GF-D8 (cell line): ENCODE measurements at regions not wholly inside any gene's neighbourhood (a gene's known extent, or its start where the extent isn't known, plus 50 kb on each side); places are given as distances from the start of the nearest gene placed in this dataset.

Experiments
- DNase-seq: peaks from one replicate; lab custom pipeline; 2025; lab: John Stamatoyannopoulos, UW

- DNase-seq = no peak
Observed at GRCh38 chr2:43107679-43108078, 118.7 kb downstream of the ZFP36L2 start.

- DNase-seq = peak; percentile 16
Observed at GRCh38 chr2:43106559-43107527, 119.6 kb downstream of the ZFP36L2 start.

- peak; percentile 74 for DNase-seq
Observed at GRCh38 chr2:43105586-43106558, 120.5 kb downstream of the ZFP36L2 start.

- no peak for DNase-seq
Observed at GRCh38 chr2:43104763-43105162, 121.6 kb downstream of the ZFP36L2 start.

- DNase-seq = no peak
Observed at GRCh38 chr2:43104106-43104505, 122.3 kb downstream of the ZFP36L2 start.

GRCh38 chr2:43103093-43103404 is 123.4 kb downstream of the ZFP36L2 start:
- no peak for DNase-seq

GRCh38 chr2:43102366-43103092 is 123.9 kb downstream of the ZFP36L2 start:
- no peak for DNase-seq

GRCh38 chr2:43101751-43102150 is 124.7 kb downstream of the ZFP36L2 start:
- no peak for DNase-seq

GRCh38 chr2:43100883-43101662 is 125.3 kb downstream of the ZFP36L2 start:
- DNase-seq = no peak

- DNase-seq = no peak
Observed at GRCh38 chr2:43100362-43100882, 126.0 kb downstream of the ZFP36L2 start.

- no peak for DNase-seq
Observed at GRCh38 chr2:43099797-43100196, 126.6 kb downstream of the ZFP36L2 start.

GRCh38 chr2:43098539-43098938 is 127.9 kb downstream of the ZFP36L2 start:
- DNase-seq = no peak

- DNase-seq = no peak
Observed at GRCh38 chr2:43097644-43098408, 128.6 kb downstream of the ZFP36L2 start.

- DNase-seq = no peak
Observed at GRCh38 chr2:43095533-43096295, 130.7 kb downstream of the ZFP36L2 start.

- DNase-seq = no peak
Observed at GRCh38 chr2:43092520-43093179, 133.8 kb downstream of the ZFP36L2 start.

- no peak for DNase-seq
Observed at GRCh38 chr2:43090317-43090716, 136.1 kb downstream of the ZFP36L2 start.

- no peak for DNase-seq
Observed at GRCh38 chr2:43088143-43089073, 138.0 kb downstream of the ZFP36L2 start.

- no peak for DNase-seq
Observed at GRCh38 chr2:43087413-43087812, 139.0 kb downstream of the ZFP36L2 start.
